GM18867 (cell line): ENCODE measurements at regions not wholly inside any gene's neighbourhood (a gene's known extent, or its start where the extent isn't known, plus 50 kb on each side); places are given as distances from the start of the nearest gene placed in this dataset.
"Not testable (repeated sequence)": the region's sequence is repeated elsewhere in the genome, so short reads cannot be mapped to it uniquely, and the experiment has no call there.

Source experiments
- ATAC-seq: cut with Tn5 transposase; IDR thresholded peaks from one replicate; pipeline ENCODE4 v1.9.1; 2021; ENCODE audit warnings: mild to moderate bottlenecking, moderate library complexity; ENCODE audit not compliant: unreplicated experiment

- ATAC-seq: no peak
These were observed 503.0 kb downstream of the NTRK3 start for GRCh38 chr15:87753539-87753938.

- no peak for ATAC-seq
These were observed 504.1 kb downstream of the NTRK3 start for GRCh38 chr15:87752250-87752951.

- ATAC-seq: no peak
These were observed 508.1 kb downstream of the NTRK3 start for GRCh38 chr15:87748483-87748882.

GRCh38 chr15:87747087-87747486 is 509.5 kb downstream of the NTRK3 start:
- no peak for ATAC-seq

- ATAC-seq: no peak
These were observed 510.2 kb downstream of the NTRK3 start for GRCh38 chr15:87746333-87746732.

GRCh38 chr15:87744815-87745214 is 511.7 kb downstream of the NTRK3 start:
- no peak for ATAC-seq

- no peak for ATAC-seq
These were observed 513.0 kb downstream of the NTRK3 start for GRCh38 chr15:87743562-87743961.

- no peak for ATAC-seq
These were observed 515.2 kb downstream of the NTRK3 start for GRCh38 chr15:87741350-87741749.

DNA sequence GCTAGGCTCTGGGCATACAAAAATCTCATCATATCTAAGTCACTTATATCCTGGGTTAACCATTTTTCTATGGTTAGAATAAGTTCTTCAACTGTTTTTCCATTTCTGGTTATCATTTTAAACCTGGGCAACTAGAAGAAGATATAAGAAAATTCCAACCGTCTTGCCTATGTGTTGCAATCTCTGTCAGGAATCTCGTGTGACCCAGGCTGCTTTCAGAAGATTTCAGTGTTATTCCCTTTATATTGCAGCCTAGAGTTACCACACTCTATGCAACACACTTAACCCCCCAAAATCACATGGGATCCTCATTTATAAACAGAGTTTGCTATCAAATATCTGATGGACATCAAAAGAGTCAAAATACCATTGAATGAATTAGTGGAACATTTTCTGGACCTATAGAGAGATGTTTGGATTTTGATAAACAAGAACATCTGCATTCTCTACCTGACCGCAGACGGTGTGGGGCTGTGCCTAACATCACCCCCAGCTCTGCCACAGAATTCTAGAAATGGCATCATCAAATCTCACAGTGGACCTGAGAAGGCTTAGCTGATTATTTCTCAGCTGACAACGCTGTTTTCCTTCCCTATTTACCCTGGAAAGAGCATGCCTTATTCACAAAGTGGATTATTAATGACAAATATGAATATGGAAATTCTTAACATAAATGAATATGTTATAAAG is 515.7 kb downstream of the NTRK3 start:
- no peak for ATAC-seq

GRCh38 chr15:87739866-87740265 is 516.7 kb downstream of the NTRK3 start:
- ATAC-seq: no peak

- ATAC-seq: no peak
These were observed 517.5 kb downstream of the NTRK3 start for GRCh38 chr15:87739081-87739480.

DNA sequence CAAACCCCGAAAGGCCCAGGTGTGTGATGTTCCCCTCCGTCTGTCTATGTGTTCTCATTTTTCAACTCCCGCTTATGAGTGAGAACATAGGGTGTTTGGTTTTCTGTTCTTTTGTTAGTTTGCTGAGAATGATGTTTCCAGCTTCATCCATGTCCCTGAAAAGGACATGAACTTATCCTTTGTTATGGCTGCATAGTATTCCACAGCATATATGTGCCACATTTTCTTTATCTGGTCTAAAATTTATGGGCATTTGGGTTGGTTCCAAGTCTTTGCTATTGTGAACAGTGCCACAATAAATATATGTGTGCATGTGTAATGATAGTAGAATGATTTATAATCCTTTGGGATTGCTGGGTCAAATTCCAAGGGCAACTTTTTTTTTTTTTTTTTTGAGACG is 519.1 kb downstream of the NTRK3 start:
- not testable (repeated sequence) for ATAC-seq

GRCh38 chr15:87736891-87737389 is 519.6 kb downstream of the NTRK3 start:
- ATAC-seq: no peak

DNA sequence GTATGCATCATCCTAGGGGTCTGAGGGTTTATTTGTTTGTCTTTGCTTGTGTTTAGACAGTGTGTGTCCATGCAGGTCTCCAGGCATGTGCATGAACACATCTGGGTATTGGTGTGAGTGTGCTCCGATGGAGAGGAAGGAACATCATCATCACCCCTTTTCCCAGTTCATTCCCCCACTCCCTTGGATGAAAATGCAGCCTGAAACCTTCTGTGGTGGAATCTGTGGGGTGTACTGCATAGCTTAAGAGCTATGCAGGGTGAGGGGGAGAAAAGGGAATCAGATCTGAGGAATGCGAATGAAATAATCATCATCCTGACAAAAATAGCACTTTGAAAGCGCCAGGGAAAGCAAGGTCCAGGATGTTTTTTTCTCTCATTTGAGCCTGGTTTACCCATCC is 520.1 kb downstream of the NTRK3 start:
- ATAC-seq: no peak

- no peak for ATAC-seq
These were observed 521.0 kb downstream of the NTRK3 start for GRCh38 chr15:87735522-87735921.

DNA sequence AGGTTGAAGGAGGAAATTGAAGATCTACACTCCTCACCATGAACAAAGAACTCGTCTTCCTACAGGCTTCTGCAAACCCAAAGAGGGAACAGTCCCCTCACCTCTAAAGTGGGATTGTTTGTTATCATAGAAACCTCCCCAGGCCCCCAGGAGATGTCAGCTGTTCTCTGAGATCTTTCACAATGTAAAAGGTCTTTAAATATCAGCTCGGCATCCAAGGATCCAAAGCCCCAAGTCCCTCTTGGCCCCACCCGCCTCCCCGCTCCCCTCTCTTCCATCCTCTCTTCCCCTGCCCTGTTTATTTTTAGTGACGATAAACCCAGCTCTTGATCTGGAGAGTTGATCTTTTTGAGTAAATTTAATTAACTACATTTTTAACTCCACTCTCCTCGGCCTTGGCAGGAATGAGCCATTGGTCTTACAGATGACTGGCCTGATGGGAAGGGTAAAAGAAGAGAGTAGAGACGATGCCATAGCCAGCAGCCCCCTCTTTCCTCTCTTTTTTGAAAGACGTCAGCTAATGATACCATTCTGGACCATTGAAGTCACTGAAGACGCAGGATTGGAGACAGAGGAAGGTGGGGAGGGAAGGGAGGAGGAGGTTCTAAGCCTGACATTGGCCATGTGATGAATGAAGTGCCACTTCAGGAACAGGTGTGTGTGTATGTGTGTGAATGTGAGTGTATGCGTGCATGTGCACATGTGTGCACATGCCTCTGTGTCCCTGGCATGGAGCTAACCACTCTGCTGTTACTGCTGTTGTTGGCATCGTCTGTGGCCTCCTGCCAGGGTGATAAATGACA is 521.8 kb downstream of the NTRK3 start:
- no peak for ATAC-seq

DNA sequence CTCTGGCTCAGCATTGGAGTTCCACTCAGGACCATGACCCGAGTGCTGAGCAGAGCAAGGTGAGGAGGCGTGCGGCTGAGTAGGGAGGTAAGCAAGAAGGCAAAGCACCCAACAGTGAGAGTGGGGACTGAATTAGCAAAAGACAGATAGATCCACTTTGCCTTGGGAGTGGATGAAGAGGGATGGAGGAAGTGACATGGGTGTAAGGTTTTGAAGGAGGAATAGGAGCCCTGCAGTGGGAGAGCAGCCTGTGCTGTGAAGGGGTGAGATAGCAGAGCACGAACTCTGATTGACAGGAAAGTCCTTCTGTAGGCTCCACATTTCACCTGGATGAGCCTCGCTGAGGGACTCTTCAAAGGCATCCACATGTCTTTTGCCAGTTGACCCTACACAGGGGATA is 522.6 kb downstream of the NTRK3 start:
- no peak for ATAC-seq

- no peak for ATAC-seq
These were observed 523.0 kb downstream of the NTRK3 start for GRCh38 chr15:87733541-87733941.

- no peak for ATAC-seq
These were observed 523.6 kb downstream of the NTRK3 start for GRCh38 chr15:87732976-87733375.

DNA sequence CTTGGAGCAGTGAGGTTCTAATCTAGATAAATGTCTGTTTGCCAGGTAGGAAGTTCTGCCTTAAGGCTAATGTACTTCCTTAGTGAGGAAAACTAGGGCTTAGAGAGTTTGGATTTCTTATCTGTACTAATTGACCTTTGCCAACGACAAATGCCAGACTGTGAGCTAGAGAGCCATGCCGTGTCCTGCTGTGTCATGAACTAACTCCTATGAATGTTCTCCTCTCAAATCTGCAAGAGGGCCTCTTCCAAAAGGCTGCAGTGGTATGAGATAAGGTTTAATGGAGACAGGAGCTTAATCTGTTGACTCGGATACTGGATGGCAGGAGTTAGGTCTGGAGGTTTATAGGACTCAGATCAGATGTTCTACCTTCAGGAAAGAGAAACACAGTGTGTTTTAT is 524.9 kb downstream of the NTRK3 start:
- no peak for ATAC-seq

DNA sequence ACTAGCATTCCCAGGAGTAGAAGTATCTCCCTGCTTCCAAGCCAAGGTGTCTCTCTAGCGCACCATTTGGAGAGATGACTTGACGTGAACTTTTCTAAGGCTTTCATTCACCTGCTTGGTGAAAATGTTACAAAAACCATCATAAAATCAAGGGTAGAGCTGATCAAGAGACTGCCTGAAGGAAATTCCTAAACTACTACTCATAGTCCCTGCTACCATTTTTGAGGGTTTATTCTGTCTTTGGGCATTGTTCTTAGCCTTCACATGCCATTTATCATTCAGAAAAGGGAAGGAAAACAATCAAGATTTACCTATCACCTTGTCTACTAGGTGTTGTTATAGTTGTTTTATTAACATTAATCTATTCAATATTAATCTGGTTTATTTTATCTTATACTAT is 525.8 kb downstream of the NTRK3 start:
- no peak for ATAC-seq

DNA sequence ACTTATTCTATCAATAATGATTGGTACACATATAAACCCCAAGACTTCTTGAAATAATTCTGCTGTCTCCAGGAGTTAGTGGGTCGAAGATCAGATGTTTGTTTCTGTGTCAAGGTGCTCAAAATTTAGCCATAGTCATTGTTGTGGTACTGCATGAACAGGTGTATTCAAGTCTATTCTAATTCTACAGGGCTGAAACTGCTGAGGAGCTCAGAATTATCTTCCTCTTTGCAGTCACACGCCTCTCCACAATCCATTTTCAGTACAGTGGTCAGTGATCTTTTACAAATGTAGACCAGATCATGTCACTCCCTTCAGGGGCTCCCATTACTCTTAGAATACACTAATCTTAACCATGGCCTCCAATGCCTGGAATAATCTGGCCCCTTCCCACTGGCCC is 527.5 kb downstream of the NTRK3 start:
- ATAC-seq: no peak
